CD14-positive monocyte (primary cell): ENCODE measurements at regions not wholly inside any gene's neighbourhood (a gene's known extent, or its start where the extent isn't known, plus 50 kb on each side); places are given as distances from the start of the nearest gene placed in this dataset.

ENCODE experiments used
- DNase-seq, 3 donors: peaks; one replicate each; pipeline ENCODE4 v3.0.0-alpha.2; 2011 to 2022
- H2AFZ ChIP-seq: 2 replicates; pipeline ENCODE4 v1.6.0; 2012; ENCODE audit warnings: mild to moderate bottlenecking, low read depth, low read length, inconsistent platforms; ENCODE audit not compliant: insufficient read depth, poor library complexity, severe bottlenecking
- H3K27ac ChIP-seq, 2 donors: 1 replicate in 1 of 2; 2 replicates in 1 of 2; pipeline ENCODE4 v1.5.1; 2012 to 2013; ENCODE audit warnings: low read length in 2 of 2, control low read depth in 1 of 2, inconsistent platforms in 1 of 2, low read depth in 1 of 2, mild to moderate bottlenecking in 1 of 2
- H3K27me3 ChIP-seq, 2 donors: one replicate each; pipeline versions ENCODE4 v1.6.0 to v1.6.1; 2011 to 2013; ENCODE audit warnings: low read length in 2 of 2; ENCODE audit not compliant: control insufficient read depth in 2 of 2, insufficient read depth in 2 of 2
- H3K36me3 ChIP-seq, 2 donors: replicated peaks in 1 of 2; 1 replicate in 1 of 2; 2 replicates in 1 of 2; pipeline versions ENCODE4 v1.5.1 to v1.6.1; 2012 to 2013; ENCODE audit warnings: low read length in 2 of 2, control low read depth in 1 of 2, inconsistent platforms in 1 of 2, mild to moderate bottlenecking in 1 of 2; ENCODE audit not compliant: insufficient read depth in 2 of 2, control insufficient read depth in 1 of 2
- H3K4me1 ChIP-seq, 2 donors: 1 replicate in 1 of 2; 2 replicates in 1 of 2; pipeline versions ENCODE4 v1.5.1 to v1.6.1; 2012 to 2013; ENCODE audit warnings: low read length in 2 of 2, control low read depth in 1 of 2, inconsistent platforms in 1 of 2, mild to moderate bottlenecking in 1 of 2, moderate library complexity in 1 of 2; ENCODE audit not compliant: insufficient read depth in 2 of 2, control insufficient read depth in 1 of 2
- H3K4me2 ChIP-seq: replicated peaks from 2 replicates; pipeline ENCODE3; 2012; ENCODE audit warnings: low read length, moderate library complexity, mild to moderate bottlenecking; ENCODE audit not compliant: poor library complexity, severe bottlenecking; ENCODE audit errors: extremely low read depth
- H3K4me3 ChIP-seq, 3 experiments: fragments of 200-600 bp in 1 of 3; sonication (generic) in 1 of 3; replicated peaks in 1 of 3; 1 replicate in 2 of 3; 2 replicates in 1 of 3; pipeline ENCODE4 v1.5.1; 2011 to 2013; ENCODE audit warnings: low read length in 3 of 3, mild to moderate bottlenecking in 3 of 3, control low read depth in 2 of 3, low read depth in 2 of 3, inconsistent platforms in 1 of 3, moderate library complexity in 1 of 3
- H3K79me2 ChIP-seq: 2 replicates; pipeline ENCODE4 v1.6.0; 2012; ENCODE audit warnings: mild to moderate bottlenecking, control low read depth, inconsistent platforms, low read length, moderate library complexity; ENCODE audit not compliant: insufficient read depth
- H3K9ac ChIP-seq: 2 replicates; pipeline ENCODE4 v1.6.0; 2017; ENCODE audit warnings: low read length, mild to moderate bottlenecking; ENCODE audit not compliant: insufficient read depth, poor library complexity, severe bottlenecking
- H3K9me3 ChIP-seq, 2 donors: replicated peaks in 1 of 2; 1 replicate in 1 of 2; 2 replicates in 1 of 2; pipeline versions ENCODE4 v1.5.1 to v1.6.1; 2012 to 2013; ENCODE audit warnings: low read length in 2 of 2, control low read depth in 1 of 2; ENCODE audit not compliant: control insufficient read depth in 1 of 2, insufficient read depth in 1 of 2
- H4K20me1 ChIP-seq: 2 replicates; pipeline ENCODE4 v1.6.0; 2012; ENCODE audit warnings: mild to moderate bottlenecking, low read length, control low read depth, moderate library complexity; ENCODE audit not compliant: insufficient read depth
- H3K27ac Mint-ChIP-seq, 7 donors: one replicate each; pipeline ENCODE4 v1.8.0; 2020; ENCODE audit warnings: mild to moderate bottlenecking in 7 of 7, mixed read lengths in 7 of 7, moderate library complexity in 6 of 7, inconsistent platforms in 2 of 7
- H3K27me3 Mint-ChIP-seq, 3 donors: one replicate each; pipeline ENCODE4 v1.8.0; 2021 to 2022; ENCODE audit warnings: low read depth in 3 of 3, mild to moderate bottlenecking in 3 of 3, mixed read lengths in 3 of 3, moderate library complexity in 3 of 3, inconsistent platforms in 1 of 3
- H3K36me3 Mint-ChIP-seq, 2 donors: one replicate each; pipeline ENCODE4 v1.8.0; 2020; ENCODE audit warnings: mixed read lengths in 2 of 2, inconsistent platforms in 1 of 2, mild to moderate bottlenecking in 1 of 2
- H3K4me1 Mint-ChIP-seq: one replicate; pipeline ENCODE4 v1.8.0; 2020; ENCODE audit warnings: mild to moderate bottlenecking, mixed read lengths
- H3K4me3 Mint-ChIP-seq, 2 donors: one replicate each; pipeline ENCODE4 v1.8.0; 2020; ENCODE audit warnings: mild to moderate bottlenecking in 2 of 2, mixed read lengths in 2 of 2, moderate library complexity in 1 of 2
- H3K9me3 Mint-ChIP-seq, 7 donors: one replicate each; pipeline ENCODE4 v1.8.0; 2020 to 2022; ENCODE audit warnings: mixed read lengths in 7 of 7, mild to moderate bottlenecking in 6 of 7, moderate library complexity in 6 of 7, inconsistent platforms in 2 of 7
- WGBS: methylation state at CpG from one replicate; pipeline ENCODE4 v1.1.5; 2013; ENCODE audit warnings: missing lambda C conversion rate; ENCODE audit not compliant: insufficient coverage; 5-methylcytosine and 5-hydroxymethylcytosine counted together
- intact Hi-C, 2 donors: fragments of 100-400 bp; cut with micrococcal nuclease; formaldehyde crosslinking; loops; one replicate each; pipeline versions ENCODE4 v1.15.0 to v1.15.1; 2023
- TF ChIP-seq, protein P1 (sequence below): fragments of 200-600 bp; IDR thresholded peaks from one replicate; pipeline ENCODE4 v1.8.0; 2022; ENCODE audit warnings: antibody characterized with exemption, mild to moderate bottlenecking

DNA sequence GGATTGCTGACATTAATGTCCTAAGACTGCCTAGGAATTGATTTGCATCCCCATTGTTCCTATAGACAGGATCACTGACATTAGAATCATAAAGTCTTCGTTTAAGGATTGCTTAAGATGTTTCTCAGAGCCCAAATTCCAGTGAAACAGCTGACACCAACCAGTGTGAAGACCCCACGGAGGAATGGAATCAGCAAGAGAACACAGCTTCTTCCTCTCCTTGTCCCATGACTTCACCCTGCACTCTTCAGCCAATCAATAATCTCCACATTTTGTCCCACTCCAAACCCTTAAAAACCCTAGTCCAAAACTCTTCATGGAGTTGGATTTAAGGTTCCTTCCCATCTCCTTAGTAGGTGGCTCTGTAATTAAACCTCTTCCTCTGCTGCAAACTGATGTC, 157.0 kb upstream of the NDUFV2 start:
- H3K27ac Mint-ChIP-seq = no peak overlapping the region
- Histone ChIP-seq H3K4me3 (no peak overlapping the region), H4K20me1 (no peaks in the 10 kb centered on the region), H3K27ac (no peak overlapping the region), H3K4me2 (no peak overlapping the region), H3K36me3 (no peaks in the 10 kb centered on the region), H3K9ac (no peak overlapping the region), H3K79me2 (no peaks in the 10 kb centered on the region), H3K4me1 (peaks cover 6 to 13% of the 10 kb centered on the region in 2 donors), H3K27me3 (no peaks in the 10 kb centered on the region), H3K9me3 (no peaks in the 10 kb centered on the region), H2AFZ (no peak overlapping the region)
- H3K9me3 Mint-ChIP-seq = peaks cover 0 to 7% (median 4%) of the 10 kb centered on the region in 7 donors
- no peaks in the 10 kb centered on the region for H3K36me3 Mint-ChIP-seq
- no peak overlapping the region for H3K4me3 Mint-ChIP-seq
- TF ChIP-seq, protein P1, sequence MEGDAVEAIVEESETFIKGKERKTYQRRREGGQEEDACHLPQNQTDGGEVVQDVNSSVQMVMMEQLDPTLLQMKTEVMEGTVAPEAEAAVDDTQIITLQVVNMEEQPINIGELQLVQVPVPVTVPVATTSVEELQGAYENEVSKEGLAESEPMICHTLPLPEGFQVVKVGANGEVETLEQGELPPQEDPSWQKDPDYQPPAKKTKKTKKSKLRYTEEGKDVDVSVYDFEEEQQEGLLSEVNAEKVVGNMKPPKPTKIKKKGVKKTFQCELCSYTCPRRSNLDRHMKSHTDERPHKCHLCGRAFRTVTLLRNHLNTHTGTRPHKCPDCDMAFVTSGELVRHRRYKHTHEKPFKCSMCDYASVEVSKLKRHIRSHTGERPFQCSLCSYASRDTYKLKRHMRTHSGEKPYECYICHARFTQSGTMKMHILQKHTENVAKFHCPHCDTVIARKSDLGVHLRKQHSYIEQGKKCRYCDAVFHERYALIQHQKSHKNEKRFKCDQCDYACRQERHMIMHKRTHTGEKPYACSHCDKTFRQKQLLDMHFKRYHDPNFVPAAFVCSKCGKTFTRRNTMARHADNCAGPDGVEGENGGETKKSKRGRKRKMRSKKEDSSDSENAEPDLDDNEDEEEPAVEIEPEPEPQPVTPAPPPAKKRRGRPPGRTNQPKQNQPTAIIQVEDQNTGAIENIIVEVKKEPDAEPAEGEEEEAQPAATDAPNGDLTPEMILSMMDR = no peak
- intact Hi-C loops = no loop called here
- H3K27me3 Mint-ChIP-seq = peaks cover 7 to 11% (median 9%) of the 10 kb centered on the region in 3 donors
- no peak for DNase-seq
- WGBS = no CpG with 5 or more reads among the region's 2 CpGs
- peaks cover 15% of the 10 kb centered on the region for H3K4me1 Mint-ChIP-seq

DNA sequence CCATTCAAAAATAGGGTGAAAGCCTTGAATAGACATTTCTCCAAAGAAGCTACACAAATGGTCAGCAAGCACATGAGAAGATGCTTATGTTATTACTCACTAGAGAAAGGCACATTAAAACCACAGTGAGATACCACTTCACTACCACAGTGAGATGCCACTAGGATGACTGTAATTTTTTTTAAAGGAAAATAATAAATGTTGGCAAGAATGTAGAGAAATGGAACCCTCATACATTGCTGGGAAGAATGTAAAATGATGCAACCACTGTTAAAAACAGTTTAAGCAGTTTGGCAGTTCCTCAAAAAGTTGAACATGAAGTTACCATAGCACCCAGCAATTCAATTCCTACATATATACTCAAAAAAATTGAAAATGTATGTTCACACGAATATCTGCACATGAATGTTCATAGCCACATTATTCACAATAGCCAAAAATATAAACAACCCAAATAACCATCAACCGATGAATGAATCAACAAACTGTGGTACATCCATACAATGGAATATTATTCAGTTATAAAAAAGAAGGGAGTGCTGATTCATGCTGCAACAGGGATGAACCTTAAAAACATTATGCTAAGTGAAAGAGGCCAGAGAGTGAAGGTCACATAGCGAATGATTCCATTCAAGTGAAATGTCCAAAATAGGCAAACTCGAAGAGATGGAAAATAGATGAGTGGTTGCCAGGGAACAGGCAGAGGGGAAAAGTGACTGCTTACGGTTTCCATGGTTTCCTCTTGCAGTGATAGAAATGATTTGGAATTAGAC, 156.2 kb upstream of the NDUFV2 start:
- H3K79me2 ChIP-seq = no peaks in the 10 kb centered on the region
- H3K4me1 Mint-ChIP-seq = peaks cover 15% of the 10 kb centered on the region
- H3K27me3 Mint-ChIP-seq = peaks cover 7 to 11% (median 9%) of the 10 kb centered on the region in 3 donors
- H3K27ac Mint-ChIP-seq = no peak overlapping the region
- no peak overlapping the region for H3K4me3 ChIP-seq
- H2AFZ ChIP-seq = no peak overlapping the region
- 88% methylated on average over 3 of the region's 5 CpGs for WGBS
- no peaks in the 10 kb centered on the region for H3K27me3 ChIP-seq
- H3K27ac ChIP-seq = no peak overlapping the region
- H3K36me3 Mint-ChIP-seq = no peaks in the 10 kb centered on the region
- no peaks in the 10 kb centered on the region for H3K36me3 ChIP-seq
- H3K4me2 ChIP-seq = no peak overlapping the region
- intact Hi-C loops = no loop called here
- H3K9me3 ChIP-seq = no peaks in the 10 kb centered on the region
- peaks cover 0 to 9% (median 4%) of the 10 kb centered on the region in 7 donors for H3K9me3 Mint-ChIP-seq
- no peak overlapping the region for H3K9ac ChIP-seq
- no peak for DNase-seq
- TF ChIP-seq, protein P1 = no peak
- H3K4me1 ChIP-seq = peaks cover 6 to 13% of the 10 kb centered on the region in 2 donors
- no peaks in the 10 kb centered on the region for H4K20me1 ChIP-seq
- H3K4me3 Mint-ChIP-seq = no peak overlapping the region
